SK-N-SH (cell line): ENCODE measurements at regions not wholly inside any gene's neighbourhood (a gene's known extent, or its start where the extent isn't known, plus 50 kb on each side); places are given as distances from the start of the nearest gene placed in this dataset.

Experiments
- CTCF ChIA-PET: fragments of 300-600, 350-600 bp; formaldehyde crosslinking; extraction: SDS; loops from one replicate; lab custom pipeline; 2021; lab: Yijun Ruan, JAX
- POLR2A ChIA-PET: fragments of 350-600 bp; sonication (Branson Sonifier 250); formaldehyde crosslinking; extraction: SDS; loops from one replicate; lab custom pipeline; 2020; ENCODE audit warnings: antibody characterized with exemption, inconsistent platforms; lab: Yijun Ruan, JAX
- DNase-seq: peaks from one replicate; pipeline ENCODE4 v3.0.0; 2012
- H2AFZ ChIP-seq: fragments of 200-600 bp; sonication (generic); 2 replicates; pipeline ENCODE4 v1.8.1; 2016; ENCODE audit warnings: antibody characterized with exemption, mild to moderate bottlenecking, low read depth
- H3F3A ChIP-seq: fragments of 200-600 bp; sonication (generic); replicated peaks from 2 replicates; pipeline ENCODE3; 2016; ENCODE audit warnings: antibody characterized with exemption, mild to moderate bottlenecking; ENCODE audit not compliant: insufficient read depth
- H3K27ac ChIP-seq, 2 experiments: fragments of 200-500 bp in 1 of 2; fragments of 200-600 bp in 1 of 2; sonication (Bioruptor generic) in 1 of 2; sonication (generic), shearing (Covaris generic) in 1 of 2; 2 replicates each; pipeline versions ENCODE4 v1.5.1 to v1.6.1; 2014 to 2016; ENCODE audit warnings: low read depth in 2 of 2, inconsistent platforms in 1 of 2, low read length in 1 of 2, mild to moderate bottlenecking in 1 of 2, mixed read lengths in 1 of 2
- H3K27me3 ChIP-seq: fragments of 200-600 bp; sonication (generic), shearing (Covaris generic); 2 replicates; pipeline ENCODE4 v1.6.1; 2016; ENCODE audit warnings: mixed run types; ENCODE audit not compliant: insufficient read depth
- H3K36me3 ChIP-seq, 2 experiments: fragments of 200-500 bp in 1 of 2; fragments of 200-600 bp in 1 of 2; sonication (Bioruptor generic) in 1 of 2; sonication (generic) in 1 of 2; replicated peaks in 1 of 2; 2 replicates each; pipeline versions ENCODE3 to v1.5.1; 2014 to 2016; ENCODE audit warnings: low read length in 1 of 2, mild to moderate bottlenecking in 1 of 2; ENCODE audit not compliant: insufficient read depth in 2 of 2, control insufficient read depth in 1 of 2
- H3K4me1 ChIP-seq, 2 experiments: fragments of 200-500 bp in 1 of 2; fragments of 200-600 bp in 1 of 2; sonication (Bioruptor generic) in 1 of 2; sonication (generic), shearing (Covaris generic) in 1 of 2; 2 replicates each; pipeline versions ENCODE4 v1.5.1 to v1.6.1; 2014 to 2016; ENCODE audit warnings: low read depth in 1 of 2, low read length in 1 of 2, mixed run types in 1 of 2; ENCODE audit not compliant: insufficient read depth in 2 of 2, control insufficient read depth in 1 of 2
- H3K4me2 ChIP-seq: fragments of 200-600 bp; sonication (generic), shearing (Covaris generic); 2 replicates; pipeline ENCODE4 v1.6.1; 2017; ENCODE audit warnings: mixed run types
- H3K4me3 ChIP-seq, 2 experiments: fragments of 200-500 bp in 1 of 2; fragments of 200-600 bp in 1 of 2; sonication (Bioruptor generic) in 1 of 2; sonication (generic), shearing (Covaris generic) in 1 of 2; 2 replicates each; pipeline versions ENCODE4 v1.5.1 to v1.8.1; 2014 to 2016; ENCODE audit warnings: low read depth in 2 of 2, inconsistent platforms in 1 of 2, low read length in 1 of 2, mild to moderate bottlenecking in 1 of 2, mixed read lengths in 1 of 2, moderate library complexity in 1 of 2
- H3K79me2 ChIP-seq: fragments of 200-600 bp; sonication (generic); 2 replicates; pipeline ENCODE4 v1.8.1; 2017; ENCODE audit warnings: mild to moderate bottlenecking; ENCODE audit not compliant: insufficient read depth
- H3K9ac ChIP-seq: fragments of 200-600 bp; sonication (generic); 2 replicates; pipeline ENCODE4 v1.6.1; 2017; ENCODE audit warnings: mixed run types
- H3K9me2 ChIP-seq: fragments of 200-600 bp; sonication (generic); 2 replicates; pipeline ENCODE4 v1.6.1; 2017; ENCODE audit warnings: mixed run types
- H3K9me3 ChIP-seq: fragments of 200-600 bp; sonication (generic); 2 replicates; pipeline ENCODE4 v1.6.1; 2017; ENCODE audit warnings: mixed run types, mild to moderate bottlenecking, moderate library complexity
- H4K20me1 ChIP-seq: fragments of 200-600 bp; sonication (generic); 2 replicates; pipeline ENCODE4 v1.6.1; 2017; ENCODE audit warnings: mild to moderate bottlenecking, mixed run types; ENCODE audit not compliant: insufficient read depth
- CHD2 ChIP-seq: fragments of 150-350 bp; IDR thresholded peaks from 2 replicates; pipeline ENCODE4 v1.6.1; 2018; ENCODE audit warnings: low read length; ENCODE audit not compliant: partially characterized antibody
- EP300 ChIP-seq, 2 experiments: IDR thresholded peaks; 2 replicates each; pipeline versions ENCODE4 v1.4.0 to v1.6.1; 2012; ENCODE audit warnings: borderline replicate concordance in 1 of 2, low read depth in 1 of 2, low read length in 1 of 2
- FOXJ3 ChIP-seq: sonication (generic); formaldehyde crosslinking; IDR thresholded peaks from 2 replicates; pipeline ENCODE4 v1.5.1; 2020; ENCODE audit warnings: mild to moderate bottlenecking, missing genetic modification reagents
- GABPA ChIP-seq: IDR thresholded peaks from 2 replicates; pipeline ENCODE4 v1.4.0; 2012; ENCODE audit warnings: low read depth, mild to moderate bottlenecking
- MEF2A ChIP-seq: IDR thresholded peaks from 2 replicates; pipeline ENCODE4 v1.4.0; 2012; ENCODE audit warnings: low read depth, borderline replicate concordance
- NFIC ChIP-seq: IDR thresholded peaks from 2 replicates; pipeline ENCODE4 v1.4.0; 2012; ENCODE audit warnings: borderline replicate concordance
- NRF1 ChIP-seq: IDR thresholded peaks from 2 replicates; pipeline ENCODE4 v1.6.1; 2012; ENCODE audit warnings: low read depth, mild to moderate bottlenecking, low read length
- POLR2AphosphoS5 ChIP-seq: IDR thresholded peaks from 2 replicates; pipeline ENCODE4 v1.6.1; 2012; ENCODE audit warnings: low read depth, low read length
- RXRA ChIP-seq: IDR thresholded peaks from 2 replicates; pipeline ENCODE4 v1.4.0; 2012; ENCODE audit warnings: low read depth, mild to moderate bottlenecking, borderline replicate concordance
- SIN3A ChIP-seq: IDR thresholded peaks from 2 replicates; pipeline ENCODE4 v1.6.1; 2012; ENCODE audit warnings: low read depth, mild to moderate bottlenecking, low read length, moderate library complexity, borderline replicate concordance
- SMC3 ChIP-seq: IDR thresholded peaks from 2 replicates; pipeline ENCODE4 v1.6.1; 2012; ENCODE audit warnings: low read depth, low read length, improper control_type of control experiment
- TAF1 ChIP-seq: IDR thresholded peaks from 2 replicates; pipeline ENCODE4 v1.6.1; 2012; ENCODE audit warnings: low read depth, mild to moderate bottlenecking, low read length, moderate library complexity, borderline replicate concordance
- TEAD4 ChIP-seq: IDR thresholded peaks from 2 replicates; pipeline ENCODE4 v1.4.0; 2012; ENCODE audit warnings: mild to moderate bottlenecking, borderline replicate concordance; ENCODE audit not compliant: insufficient read depth
- YY1 ChIP-seq: IDR thresholded peaks from 2 replicates; pipeline ENCODE4 v1.4.0; 2012; ENCODE audit warnings: low read depth, mild to moderate bottlenecking
- WGBS: methylation state at CpG from one replicate; pipeline ENCODE4 v1.1.6; 2017; ENCODE audit warnings: low lambda C conversion rate; 5-methylcytosine and 5-hydroxymethylcytosine counted together
- TF ChIP-seq, protein P1 (sequence below): IDR thresholded peaks from 2 replicates; pipeline ENCODE4; 2012
- TF ChIP-seq, protein P2 (sequence below): fragments of 150-350 bp; IDR thresholded peaks from 2 replicates; pipeline ENCODE4 v1.6.1; 2017; ENCODE audit warnings: antibody characterized with exemption, low read length, low read depth, borderline replicate concordance
- TF ChIP-seq, protein P3 (sequence below): IDR thresholded peaks from 2 replicates; pipeline ENCODE4 v1.6.1; 2012; ENCODE audit warnings: mild to moderate bottlenecking, low read depth, low read length, moderate library complexity

DNA sequence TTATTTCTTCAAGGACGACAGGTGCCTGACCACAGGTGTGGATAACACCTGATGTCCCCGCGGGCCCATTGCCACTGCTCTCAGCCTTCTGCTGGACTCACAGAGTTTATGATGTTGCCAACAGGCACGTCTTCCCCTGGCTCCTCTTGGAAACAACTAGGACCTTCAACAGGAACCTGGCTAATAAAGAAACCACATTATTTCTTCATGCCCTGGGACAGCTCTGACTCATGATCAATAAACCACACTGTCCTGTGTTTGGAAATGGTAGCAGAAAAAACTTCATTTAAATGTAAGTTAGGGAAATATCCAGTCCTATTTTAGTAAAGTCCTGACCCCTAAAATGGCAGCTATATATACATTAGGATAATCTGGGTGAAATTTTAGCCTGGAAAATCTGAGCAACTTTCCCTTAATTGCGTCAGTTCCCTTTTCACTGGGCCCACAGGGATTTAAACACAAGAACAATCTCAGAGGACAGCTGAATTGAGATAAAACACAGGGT, 158.9 kb downstream of the VAPA start:
- H3K9me3 ChIP-seq = no peaks in the 10 kb centered on the region
- H3K36me3 ChIP-seq = no peaks in the 10 kb centered on the region
- H3K27ac ChIP-seq = no peak overlapping the region
- no peak overlapping the region for H3K9ac ChIP-seq
- H3K79me2 ChIP-seq = no peaks in the 10 kb centered on the region
- WGBS = 57% methylated on average over 5 of the region's 5 CpGs
- H3K4me1 ChIP-seq = no peaks in the 10 kb centered on the region
- ChIA-PET POLR2A (no interaction called here), CTCF (no interaction called here)
- H2AFZ ChIP-seq = no peak overlapping the region
- no peak for TF ChIP-seq NFIC
- no peak for TF ChIP-seq EP300 (IDR thresholded peaks at IDR 0.05; ENCODE audit: borderline replicate concordance in 1 of 2, low read depth in 1 of 2, low read length in 1 of 2)
- TF ChIP-seq NRF1 = no peak
- TF ChIP-seq RXRA = no peak
- TF ChIP-seq YY1 = no peak
- TF ChIP-seq, protein P1, sequence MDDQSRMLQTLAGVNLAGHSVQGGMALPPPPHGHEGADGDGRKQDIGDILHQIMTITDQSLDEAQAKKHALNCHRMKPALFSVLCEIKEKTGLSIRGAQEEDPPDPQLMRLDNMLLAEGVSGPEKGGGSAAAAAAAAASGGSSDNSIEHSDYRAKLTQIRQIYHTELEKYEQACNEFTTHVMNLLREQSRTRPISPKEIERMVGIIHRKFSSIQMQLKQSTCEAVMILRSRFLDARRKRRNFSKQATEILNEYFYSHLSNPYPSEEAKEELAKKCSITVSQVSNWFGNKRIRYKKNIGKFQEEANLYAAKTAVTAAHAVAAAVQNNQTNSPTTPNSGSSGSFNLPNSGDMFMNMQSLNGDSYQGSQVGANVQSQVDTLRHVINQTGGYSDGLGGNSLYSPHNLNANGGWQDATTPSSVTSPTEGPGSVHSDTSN = no peak
- no peak for TF ChIP-seq CHD2
- TF ChIP-seq SMC3 = no peak
- no peak for TF ChIP-seq MEF2A
- H3K9me2 ChIP-seq = no peaks in the 10 kb centered on the region
- H3K4me3 ChIP-seq = no peak overlapping the region
- no peak overlapping the region for H3K4me2 ChIP-seq
- DNase-seq = no peak
- no peaks in the 10 kb centered on the region for H4K20me1 ChIP-seq
- H3K27me3 ChIP-seq = no peaks in the 10 kb centered on the region; the same call in 1 of the 2 replicates
- no peaks in the 10 kb centered on the region for H3F3A ChIP-seq

DNA sequence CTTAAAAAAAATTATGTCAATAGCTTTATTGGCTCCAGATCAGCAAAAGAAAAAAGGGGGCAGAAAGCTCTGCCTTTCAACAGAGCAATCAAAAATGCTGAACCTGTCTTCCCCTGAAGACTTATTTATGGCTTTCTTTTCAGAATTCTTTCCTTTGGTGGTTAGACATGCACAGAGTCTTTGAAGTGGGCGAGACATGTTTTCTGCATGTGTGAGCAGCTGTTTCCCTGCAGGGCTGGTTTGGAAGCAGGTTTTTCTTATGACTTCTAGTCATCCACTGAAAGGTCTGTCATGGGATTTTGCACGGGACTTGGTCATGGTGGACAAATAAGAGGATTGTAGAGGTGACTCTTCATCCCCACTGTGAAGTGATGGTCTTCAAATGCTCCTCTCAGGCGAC, 160.3 kb downstream of the VAPA start:
- H3K27ac ChIP-seq = no peak overlapping the region
- H3F3A ChIP-seq = no peaks in the 10 kb centered on the region
- no peak overlapping the region for H3K4me2 ChIP-seq
- POLR2A ChIA-PET = no interaction called here
- no peaks in the 10 kb centered on the region for H3K79me2 ChIP-seq
- CTCF ChIA-PET = no interaction called here
- H3K27me3 ChIP-seq = no peaks in the 10 kb centered on the region; the same call in 1 of the 2 replicates
- TF ChIP-seq FOXJ3 (CRISPR knock-in tag) = no peak
- TF ChIP-seq, protein P2, sequence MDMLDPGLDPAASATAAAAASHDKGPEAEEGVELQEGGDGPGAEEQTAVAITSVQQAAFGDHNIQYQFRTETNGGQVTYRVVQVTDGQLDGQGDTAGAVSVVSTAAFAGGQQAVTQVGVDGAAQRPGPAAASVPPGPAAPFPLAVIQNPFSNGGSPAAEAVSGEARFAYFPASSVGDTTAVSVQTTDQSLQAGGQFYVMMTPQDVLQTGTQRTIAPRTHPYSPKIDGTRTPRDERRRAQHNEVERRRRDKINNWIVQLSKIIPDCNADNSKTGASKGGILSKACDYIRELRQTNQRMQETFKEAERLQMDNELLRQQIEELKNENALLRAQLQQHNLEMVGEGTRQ = no peak
- no peak overlapping the region for H3K4me3 ChIP-seq
- H3K36me3 ChIP-seq = no peaks in the 10 kb centered on the region
- H2AFZ ChIP-seq = no peak overlapping the region
- no peaks in the 10 kb centered on the region for H3K9me2 ChIP-seq
- DNase-seq = no peak
- no peak overlapping the region for H3K9ac ChIP-seq
- WGBS = 50% methylated on average over 3 of the region's 3 CpGs
- no peaks in the 10 kb centered on the region for H3K9me3 ChIP-seq
- no peaks in the 10 kb centered on the region for H4K20me1 ChIP-seq
- no peaks in the 10 kb centered on the region for H3K4me1 ChIP-seq

DNA sequence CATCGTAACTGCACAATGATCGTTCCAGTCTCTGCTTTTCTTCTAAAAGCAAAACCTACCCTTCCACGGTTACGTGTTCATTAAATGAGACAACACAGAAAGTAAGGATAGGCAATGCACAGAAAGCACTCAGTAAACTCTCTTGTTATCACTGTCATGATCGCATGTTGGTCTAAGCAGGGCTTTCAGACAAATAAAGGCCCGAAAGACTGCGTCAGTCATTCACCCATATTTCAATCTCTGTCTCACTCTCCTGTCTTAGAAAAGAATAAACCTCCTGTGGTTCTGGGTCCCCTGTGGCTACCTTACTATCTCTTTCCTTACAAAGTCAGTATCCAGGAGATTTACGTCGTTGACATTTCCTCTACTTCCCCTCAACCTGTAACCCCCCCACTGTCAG, 160.9 kb downstream of the VAPA start:
- POLR2A ChIA-PET = no interaction called here
- no peak for DNase-seq
- Histone ChIP-seq H3K36me3 (no peaks in the 10 kb centered on the region), H3K4me3 (no peak overlapping the region), H3F3A (no peaks in the 10 kb centered on the region), H3K27me3 (no peaks in the 10 kb centered on the region; the same call in 1 of the 2 replicates), H3K4me1 (no peaks in the 10 kb centered on the region), H3K9ac (no peak overlapping the region), H3K9me3 (no peaks in the 10 kb centered on the region), H2AFZ (no peak overlapping the region), H3K79me2 (no peaks in the 10 kb centered on the region), H4K20me1 (no peaks in the 10 kb centered on the region), H3K27ac (no peak overlapping the region), H3K9me2 (no peaks in the 10 kb centered on the region), H3K4me2 (no peak overlapping the region)
- CTCF ChIA-PET = no interaction called here
- 85% methylated on average over 9 of the region's 9 CpGs for WGBS
- TF ChIP-seq, protein P2 = no peak
- TF ChIP-seq TEAD4 (no peak), SIN3A (no peak), GABPA (no peak), NRF1 (no peak), TAF1 (no peak), SMC3 (no peak), POLR2AphosphoS5 (no peak)
- TF ChIP-seq, protein P3, sequence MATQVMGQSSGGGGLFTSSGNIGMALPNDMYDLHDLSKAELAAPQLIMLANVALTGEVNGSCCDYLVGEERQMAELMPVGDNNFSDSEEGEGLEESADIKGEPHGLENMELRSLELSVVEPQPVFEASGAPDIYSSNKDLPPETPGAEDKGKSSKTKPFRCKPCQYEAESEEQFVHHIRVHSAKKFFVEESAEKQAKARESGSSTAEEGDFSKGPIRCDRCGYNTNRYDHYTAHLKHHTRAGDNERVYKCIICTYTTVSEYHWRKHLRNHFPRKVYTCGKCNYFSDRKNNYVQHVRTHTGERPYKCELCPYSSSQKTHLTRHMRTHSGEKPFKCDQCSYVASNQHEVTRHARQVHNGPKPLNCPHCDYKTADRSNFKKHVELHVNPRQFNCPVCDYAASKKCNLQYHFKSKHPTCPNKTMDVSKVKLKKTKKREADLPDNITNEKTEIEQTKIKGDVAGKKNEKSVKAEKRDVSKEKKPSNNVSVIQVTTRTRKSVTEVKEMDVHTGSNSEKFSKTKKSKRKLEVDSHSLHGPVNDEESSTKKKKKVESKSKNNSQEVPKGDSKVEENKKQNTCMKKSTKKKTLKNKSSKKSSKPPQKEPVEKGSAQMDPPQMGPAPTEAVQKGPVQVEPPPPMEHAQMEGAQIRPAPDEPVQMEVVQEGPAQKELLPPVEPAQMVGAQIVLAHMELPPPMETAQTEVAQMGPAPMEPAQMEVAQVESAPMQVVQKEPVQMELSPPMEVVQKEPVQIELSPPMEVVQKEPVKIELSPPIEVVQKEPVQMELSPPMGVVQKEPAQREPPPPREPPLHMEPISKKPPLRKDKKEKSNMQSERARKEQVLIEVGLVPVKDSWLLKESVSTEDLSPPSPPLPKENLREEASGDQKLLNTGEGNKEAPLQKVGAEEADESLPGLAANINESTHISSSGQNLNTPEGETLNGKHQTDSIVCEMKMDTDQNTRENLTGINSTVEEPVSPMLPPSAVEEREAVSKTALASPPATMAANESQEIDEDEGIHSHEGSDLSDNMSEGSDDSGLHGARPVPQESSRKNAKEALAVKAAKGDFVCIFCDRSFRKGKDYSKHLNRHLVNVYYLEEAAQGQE = no peak
